ENCODE measurements at regions not wholly inside any gene's neighbourhood (a gene's known extent, or its start where the extent isn't known, plus 50 kb on each side); places are given as distances from the start of the nearest gene placed in this dataset.

- Histone ChIP-seq H3K4me3 (ENCODE audit: low read length) (no peak overlapping the region), H3K27me3 (ENCODE audit: control insufficient read depth, insufficient read depth, low read length) (peaks cover 14% of the 10 kb centered on the region)
- WGBS (ENCODE audit: insufficient coverage) = 92% methylated on average over 12 of the region's 16 CpGs
These were observed 119.6 kb upstream of the DIO3 start for GRCh38 chr14:101441710-101442109.

GRCh38 chr14:101442451-101442850 is 118.8 kb upstream of the DIO3 start:
- H3K27me3 ChIP-seq (ENCODE audit: control insufficient read depth, insufficient read depth, low read length) = peaks cover 16% of the 10 kb centered on the region
- no peaks in the 10 kb centered on the region for H3K4me1 ChIP-seq (ENCODE audit: control insufficient read depth, insufficient read depth, low read length)
- no peak for DNase-seq
- no peaks in the 10 kb centered on the region for H3K36me3 ChIP-seq (ENCODE audit: control insufficient read depth, insufficient read depth, low read length)
- no peaks in the 10 kb centered on the region for H3K9me3 ChIP-seq (replicated peaks; ENCODE audit: control insufficient read depth, low read depth, low read length)
- H3K4me3 ChIP-seq (ENCODE audit: low read length) = no peak overlapping the region
- WGBS (ENCODE audit: insufficient coverage) = 87% methylated on average over 11 of the region's 21 CpGs
- H3K27ac ChIP-seq (ENCODE audit: low read length) = no peak overlapping the region

More at GRCh38 chr14:101441710-101442109, 119.6 kb upstream of the DIO3 start:
- no peak overlapping the region for H3K27ac ChIP-seq (ENCODE audit: low read length)
- no peaks in the 10 kb centered on the region for H3K36me3 ChIP-seq (ENCODE audit: control insufficient read depth, insufficient read depth, low read length)
- DNase-seq = no peak
- no peaks in the 10 kb centered on the region for H3K4me1 ChIP-seq (ENCODE audit: control insufficient read depth, insufficient read depth, low read length)
- H3K9me3 ChIP-seq (replicated peaks; ENCODE audit: control insufficient read depth, low read depth, low read length) = no peaks in the 10 kb centered on the region

GRCh38 chr14:101444116-101444515 is 117.2 kb upstream of the DIO3 start:
- Histone ChIP-seq H3K9me3 (replicated peaks; ENCODE audit: control insufficient read depth, low read depth, low read length) (no peaks in the 10 kb centered on the region), H3K4me3 (ENCODE audit: low read length) (no peak overlapping the region), H3K27me3 (ENCODE audit: control insufficient read depth, insufficient read depth, low read length) (peaks cover 17% of the 10 kb centered on the region), H3K4me1 (ENCODE audit: control insufficient read depth, insufficient read depth, low read length) (no peaks in the 10 kb centered on the region), H3K36me3 (ENCODE audit: control insufficient read depth, insufficient read depth, low read length) (no peaks in the 10 kb centered on the region), H3K27ac (ENCODE audit: low read length) (no peak overlapping the region)
- no peak for DNase-seq
- WGBS (ENCODE audit: insufficient coverage) = 100% methylated on average over 1 of the region's 7 CpGs

GRCh38 chr14:101445278-101445677 is 116.0 kb upstream of the DIO3 start:
- no peak for DNase-seq
- whole genome bisulfite sequencing (ENCODE audit: insufficient coverage) = 40% methylated on average over 1 of the region's 4 CpGs
- H3K27me3 ChIP-seq (ENCODE audit: control insufficient read depth, insufficient read depth, low read length) = peaks cover 19% of the 10 kb centered on the region

GRCh38 chr14:101446387-101446969 is 114.8 kb upstream of the DIO3 start:
- Histone ChIP-seq H3K36me3 (ENCODE audit: control insufficient read depth, insufficient read depth, low read length) (no peaks in the 10 kb centered on the region), H3K4me1 (ENCODE audit: control insufficient read depth, insufficient read depth, low read length) (no peaks in the 10 kb centered on the region), H3K9me3 (replicated peaks; ENCODE audit: control insufficient read depth, low read depth, low read length) (no peaks in the 10 kb centered on the region), H3K4me3 (ENCODE audit: low read length) (no peak overlapping the region), H3K27me3 (ENCODE audit: control insufficient read depth, insufficient read depth, low read length) (peaks cover 17% of the 10 kb centered on the region), H3K27ac (ENCODE audit: low read length) (no peak overlapping the region)
- DNase-seq = no peak
- WGBS (ENCODE audit: insufficient coverage) = 81% methylated on average over 7 of the region's 10 CpGs

More at GRCh38 chr14:101445278-101445677, 116.0 kb upstream of the DIO3 start:
- H3K9me3 ChIP-seq (replicated peaks; ENCODE audit: control insufficient read depth, low read depth, low read length) = no peaks in the 10 kb centered on the region
- no peak overlapping the region for H3K27ac ChIP-seq (ENCODE audit: low read length)
- H3K36me3 ChIP-seq (ENCODE audit: control insufficient read depth, insufficient read depth, low read length) = no peaks in the 10 kb centered on the region
- H3K4me1 ChIP-seq (ENCODE audit: control insufficient read depth, insufficient read depth, low read length) = no peaks in the 10 kb centered on the region
- H3K4me3 ChIP-seq (ENCODE audit: low read length) = no peak overlapping the region

GRCh38 chr14:101449114-101449513 is 112.2 kb upstream of the DIO3 start:
- Histone ChIP-seq H3K9me3 (replicated peaks; ENCODE audit: control insufficient read depth, low read depth, low read length) (no peaks in the 10 kb centered on the region), H3K4me3 (ENCODE audit: low read length) (no peak overlapping the region), H3K4me1 (ENCODE audit: control insufficient read depth, insufficient read depth, low read length) (no peaks in the 10 kb centered on the region), H3K27ac (ENCODE audit: low read length) (no peak overlapping the region), H3K27me3 (ENCODE audit: control insufficient read depth, insufficient read depth, low read length) (peaks cover 15% of the 10 kb centered on the region), H3K36me3 (ENCODE audit: control insufficient read depth, insufficient read depth, low read length) (no peaks in the 10 kb centered on the region)
- no peak for DNase-seq
- 60% methylated on average over 6 of the region's 7 CpGs for WGBS (ENCODE audit: insufficient coverage)

GRCh38 chr14:101451166-101451565 is 110.1 kb upstream of the DIO3 start:
- Histone ChIP-seq H3K27ac (ENCODE audit: low read length) (no peak overlapping the region), H3K27me3 (ENCODE audit: control insufficient read depth, insufficient read depth, low read length) (peaks cover 32% of the 10 kb centered on the region), H3K36me3 (ENCODE audit: control insufficient read depth, insufficient read depth, low read length) (no peaks in the 10 kb centered on the region), H3K4me1 (ENCODE audit: control insufficient read depth, insufficient read depth, low read length) (no peaks in the 10 kb centered on the region), H3K4me3 (ENCODE audit: low read length) (no peak overlapping the region), H3K9me3 (replicated peaks; ENCODE audit: control insufficient read depth, low read depth, low read length) (no peaks in the 10 kb centered on the region)
- 100% methylated on average over 1 of the region's 3 CpGs for WGBS (ENCODE audit: insufficient coverage)
- DNase-seq = no peak

GRCh38 chr14:101453225-101453624 is 108.1 kb upstream of the DIO3 start:
- Histone ChIP-seq H3K36me3 (ENCODE audit: control insufficient read depth, insufficient read depth, low read length) (no peaks in the 10 kb centered on the region), H3K4me1 (ENCODE audit: control insufficient read depth, insufficient read depth, low read length) (peaks cover 2% of the 10 kb centered on the region), H3K9me3 (replicated peaks; ENCODE audit: control insufficient read depth, low read depth, low read length) (no peaks in the 10 kb centered on the region), H3K4me3 (ENCODE audit: low read length) (no peak overlapping the region), H3K27ac (ENCODE audit: low read length) (no peak overlapping the region), H3K27me3 (ENCODE audit: control insufficient read depth, insufficient read depth, low read length) (peaks cover 43% of the 10 kb centered on the region)
- WGBS (ENCODE audit: insufficient coverage) = 100% methylated on average over 2 of the region's 7 CpGs
- no peak for DNase-seq

- WGBS (ENCODE audit: insufficient coverage) = 67% methylated on average over 1 of the region's 4 CpGs
- Histone ChIP-seq H3K27me3 (ENCODE audit: control insufficient read depth, insufficient read depth, low read length) (peaks cover 50% of the 10 kb centered on the region), H3K27ac (ENCODE audit: low read length) (no peak overlapping the region), H3K4me3 (ENCODE audit: low read length) (no peak overlapping the region), H3K36me3 (ENCODE audit: control insufficient read depth, insufficient read depth, low read length) (no peaks in the 10 kb centered on the region), H3K4me1 (ENCODE audit: control insufficient read depth, insufficient read depth, low read length) (peaks cover 8% of the 10 kb centered on the region), H3K9me3 (replicated peaks; ENCODE audit: control insufficient read depth, low read depth, low read length) (no peaks in the 10 kb centered on the region)
- DNase-seq = no peak
These were observed 107.1 kb upstream of the DIO3 start for GRCh38 chr14:101454229-101454628.

- Histone ChIP-seq H3K36me3 (ENCODE audit: control insufficient read depth, insufficient read depth, low read length) (no peaks in the 10 kb centered on the region), H3K9me3 (replicated peaks; ENCODE audit: control insufficient read depth, low read depth, low read length) (no peaks in the 10 kb centered on the region), H3K4me1 (ENCODE audit: control insufficient read depth, insufficient read depth, low read length) (peaks cover 8% of the 10 kb centered on the region), H3K4me3 (ENCODE audit: low read length) (no peak overlapping the region), H3K27ac (ENCODE audit: low read length) (no peak overlapping the region), H3K27me3 (ENCODE audit: control insufficient read depth, insufficient read depth, low read length) (peaks cover 65% of the 10 kb centered on the region)
- DNase-seq = no peak
- 18% methylated on average over 15 of the region's 32 CpGs for WGBS (ENCODE audit: insufficient coverage)
These were observed 104.8 kb upstream of the DIO3 start for GRCh38 chr14:101456246-101457175.

All from muscle of leg (tissue), 3 donors.